Retinal pigment epithelial cell (primary cell): ENCODE measurements at regions not wholly inside any gene's neighbourhood (a gene's known extent, or its start where the extent isn't known, plus 50 kb on each side); places are given as distances from the start of the nearest gene placed in this dataset.

Experiments
- DNase-seq: peaks from one replicate; pipeline ENCODE4 v3.0.0-alpha.2; 2010; ENCODE audit warnings: low read depth
- H3K4me3 ChIP-seq: 2 replicates; pipeline ENCODE4 v1.5.1; 2011; ENCODE audit warnings: mild to moderate bottlenecking, low read length, control low read depth, moderate library complexity
- CTCF ChIP-seq: conservative IDR thresholded peaks from 2 replicates; pipeline ENCODE4 v1.5.1; 2011; ENCODE audit warnings: low read depth, low read length, control low read depth, inconsistent platforms

DNA sequence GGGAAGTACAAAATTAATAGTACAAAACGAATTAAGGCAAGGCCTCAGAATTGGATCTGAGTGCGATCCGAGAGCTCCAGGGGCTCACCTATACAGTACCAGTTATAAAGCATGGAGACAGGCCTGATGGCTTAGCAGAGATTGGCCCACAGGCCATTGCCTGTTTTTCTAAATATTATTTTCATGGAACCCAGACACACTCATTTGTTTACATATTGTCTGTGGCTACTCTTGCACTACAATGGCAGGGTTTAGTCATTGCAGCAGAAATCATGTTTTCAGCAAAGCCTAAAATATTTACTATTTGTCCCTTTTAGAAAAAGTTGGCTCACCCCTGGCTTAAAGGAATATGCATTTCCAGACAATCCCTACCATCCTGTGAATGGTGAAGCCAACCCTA lies 578.9 kb downstream of the PLPP3 start:
- TF ChIP-seq CTCF, result no peak
- no peak overlapping the region for H3K4me3 ChIP-seq
- DNase-seq, result no peak

- no peak for TF ChIP-seq CTCF
- no peak for DNase-seq
- no peak overlapping the region for H3K4me3 ChIP-seq
These were observed 581.8 kb downstream of the PLPP3 start for GRCh38 chr1:55997536-55997935.

- H3K4me3 ChIP-seq, result no peak overlapping the region
- TF ChIP-seq CTCF, result no peak
- DNase-seq, result no peak
These were observed 585.6 kb downstream of the PLPP3 start for GRCh38 chr1:55993646-55994318.

DNA sequence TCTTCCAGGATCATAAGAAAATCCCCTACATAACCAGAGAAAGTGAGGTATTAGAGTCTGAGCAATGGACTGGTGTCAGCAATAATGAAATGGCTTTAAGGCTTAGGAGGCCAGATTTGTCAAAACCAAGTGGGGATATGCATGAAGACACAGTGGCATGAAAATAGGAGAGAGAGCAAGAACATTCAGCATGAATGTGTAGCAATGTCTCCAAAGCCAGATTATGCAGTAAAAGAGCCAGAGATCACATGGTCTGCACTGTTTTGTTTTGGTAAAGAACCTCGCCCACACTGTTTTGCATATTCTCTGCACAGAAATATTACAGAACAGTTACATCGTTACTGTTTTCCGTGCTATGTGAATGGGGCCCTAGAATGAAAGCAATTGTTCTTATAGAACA lies 589.4 kb downstream of the PLPP3 start:
- H3K4me3 ChIP-seq, result no peak overlapping the region
- no peak for DNase-seq
- TF ChIP-seq CTCF, result no peak

GRCh38 chr1:55988963-55989452 lies 590.4 kb downstream of the PLPP3 start:
- TF ChIP-seq CTCF, result no peak
- DNase-seq, result no peak
- H3K4me3 ChIP-seq, result no peak overlapping the region

- TF ChIP-seq CTCF, result no peak
- DNase-seq, result no peak
These were observed 591.7 kb downstream of the PLPP3 start for GRCh38 chr1:55987491-55988249.

GRCh38 chr1:55986003-55986402 lies 593.4 kb downstream of the PLPP3 start:
- TF ChIP-seq CTCF, result no peak
- DNase-seq, result no peak
- no peak overlapping the region for H3K4me3 ChIP-seq

More at GRCh38 chr1:55987491-55988249, 591.7 kb downstream of the PLPP3 start:
- H3K4me3 ChIP-seq, result no peak overlapping the region
